ENCODE measurements at regions not wholly inside any gene's neighbourhood (a gene's known extent, or its start where the extent isn't known, plus 50 kb on each side); places are given as distances from the start of the nearest gene placed in this dataset.

DNA sequence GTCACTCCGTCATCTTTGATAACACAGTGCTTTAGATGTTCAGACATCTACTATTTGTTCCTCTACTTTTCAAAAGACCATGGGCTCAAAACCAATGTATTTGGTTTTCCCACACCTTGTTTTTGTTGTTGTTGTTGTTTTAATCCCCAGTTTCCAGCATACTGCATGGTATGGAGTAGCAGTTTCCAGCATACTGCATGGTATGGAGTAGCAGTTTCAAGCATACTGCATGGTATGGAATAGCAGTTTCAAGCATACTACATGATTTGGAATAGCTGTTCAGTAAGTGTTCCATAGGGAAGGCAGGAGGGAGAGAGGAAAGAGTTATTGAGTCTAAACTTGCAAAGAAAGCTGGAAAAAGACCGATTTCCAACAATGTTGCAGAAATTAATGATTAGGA, 314.3 kb upstream of the PRKCQ start:
- no peak for DNase-seq (ENCODE audit: low read depth, low spot score)
- CTCF ChIA-PET = no interaction called here
- Histone ChIP-seq H4K20me1 (replicated peaks; ENCODE audit: control insufficient read depth, extremely low read depth, insufficient read depth, low read length) (no peaks in the 10 kb centered on the region), H3K9ac (replicated peaks; ENCODE audit: extremely low read depth, insufficient read depth, low read length) (no peak overlapping the region), H3K36me3 (ENCODE audit: control insufficient read depth in 2 of 2, extremely low read depth in 1 of 2, insufficient read depth in 2 of 2, low read length in 2 of 2) (no peaks in the 10 kb centered on the region), H3K27me3 (ENCODE audit: control insufficient read depth in 2 of 2, insufficient read depth in 2 of 2, low read length in 2 of 2) (no peaks in the 10 kb centered on the region), H3K4me2 (ENCODE audit: insufficient read depth, low read length) (no peak overlapping the region), H2AFZ (ENCODE audit: low read depth, low read length) (no peak overlapping the region), H3K9me3 (replicated peaks; ENCODE audit: control insufficient read depth, insufficient read depth, low read length) (no peaks in the 10 kb centered on the region), H3K4me1 (ENCODE audit: control insufficient read depth, extremely low read depth, insufficient read depth, low read length) (no peaks in the 10 kb centered on the region), H3K27ac (ENCODE audit: insufficient read depth, low read depth, low read length) (no peak overlapping the region), H3K9me1 (replicated peaks; ENCODE audit: control insufficient read depth, extremely low read depth, insufficient read depth, low read length) (no peaks in the 10 kb centered on the region), H3K79me2 (ENCODE audit: control insufficient read depth, insufficient read depth, low read length) (no peaks in the 10 kb centered on the region), H3K4me3 (replicated peaks in 1 of 3; ENCODE audit: insufficient read depth in 1 of 3, low read depth in 1 of 3, low read length in 3 of 3) (no peak overlapping the region)
- POLR2A ChIA-PET = no interaction called here
- intact Hi-C loops (cut with micrococcal nuclease) = no loop called here
- BruUV-seq (replicated peaks) = no TSS peak
- TF ChIP-seq, protein P1, sequence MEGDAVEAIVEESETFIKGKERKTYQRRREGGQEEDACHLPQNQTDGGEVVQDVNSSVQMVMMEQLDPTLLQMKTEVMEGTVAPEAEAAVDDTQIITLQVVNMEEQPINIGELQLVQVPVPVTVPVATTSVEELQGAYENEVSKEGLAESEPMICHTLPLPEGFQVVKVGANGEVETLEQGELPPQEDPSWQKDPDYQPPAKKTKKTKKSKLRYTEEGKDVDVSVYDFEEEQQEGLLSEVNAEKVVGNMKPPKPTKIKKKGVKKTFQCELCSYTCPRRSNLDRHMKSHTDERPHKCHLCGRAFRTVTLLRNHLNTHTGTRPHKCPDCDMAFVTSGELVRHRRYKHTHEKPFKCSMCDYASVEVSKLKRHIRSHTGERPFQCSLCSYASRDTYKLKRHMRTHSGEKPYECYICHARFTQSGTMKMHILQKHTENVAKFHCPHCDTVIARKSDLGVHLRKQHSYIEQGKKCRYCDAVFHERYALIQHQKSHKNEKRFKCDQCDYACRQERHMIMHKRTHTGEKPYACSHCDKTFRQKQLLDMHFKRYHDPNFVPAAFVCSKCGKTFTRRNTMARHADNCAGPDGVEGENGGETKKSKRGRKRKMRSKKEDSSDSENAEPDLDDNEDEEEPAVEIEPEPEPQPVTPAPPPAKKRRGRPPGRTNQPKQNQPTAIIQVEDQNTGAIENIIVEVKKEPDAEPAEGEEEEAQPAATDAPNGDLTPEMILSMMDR (IDR thresholded peaks at IDR 0.05; ENCODE audit: extremely low read depth in 1 of 2, insufficient read depth in 1 of 2, low read depth in 1 of 2, low read length in 2 of 2) = no peak
- TF ChIP-seq GATA2 (IDR thresholded peaks at IDR 0.05; ENCODE audit: insufficient read depth, insufficient read length, low read depth, low read length) = no peak
- no peak for TF ChIP-seq FOS (IDR thresholded peaks at IDR 0.05; ENCODE audit: borderline replicate concordance, insufficient read depth, low read length)
- TF ChIP-seq JUN (IDR thresholded peaks at IDR 0.05; ENCODE audit: borderline replicate concordance, insufficient read depth, insufficient read length, low read depth) = no peak
- TF ChIP-seq MYC (IDR thresholded peaks at IDR 0.05; ENCODE audit: low read depth, low read length) = no peak
- no peak for TF ChIP-seq POLR2A (IDR thresholded peaks at IDR 0.05; ENCODE audit: low read depth, low read length)
- TF ChIP-seq EZH2 (IDR thresholded peaks at IDR 0.05; ENCODE audit: borderline replicate concordance, low read depth, low read length, severe bottlenecking) = no peak
- no peak for TF ChIP-seq POLR2AphosphoS5 (IDR thresholded peaks at IDR 0.05; ENCODE audit: insufficient read depth, low read depth, low read length)
- TF ChIP-seq, protein P2, sequence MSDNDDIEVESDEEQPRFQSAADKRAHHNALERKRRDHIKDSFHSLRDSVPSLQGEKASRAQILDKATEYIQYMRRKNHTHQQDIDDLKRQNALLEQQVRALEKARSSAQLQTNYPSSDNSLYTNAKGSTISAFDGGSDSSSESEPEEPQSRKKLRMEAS (IDR thresholded peaks at IDR 0.05; ENCODE audit: insufficient read depth, insufficient read length) = no peak
- dilution Hi-C loops (cut with MboI; ENCODE audit: extremely low pct_ligation_motif_present, low sequenced_read_pairs) = no loop called here
- FAIRE-seq = no peak
